ENCODE measurements at regions not wholly inside any gene's neighbourhood (a gene's known extent, or its start where the extent isn't known, plus 50 kb on each side); places are given as distances from the start of the nearest gene placed in this dataset.
"Not testable (repeated sequence)": the region's sequence is repeated elsewhere in the genome, so short reads cannot be mapped to it uniquely, and the experiment has no call there.

- Mint-ChIP-seq H3K4me1 (ENCODE audit: low read depth, unreplicated experiment) (peaks cover 1% of the 10 kb centered on the region), H3K27ac (ENCODE audit: unreplicated experiment) (no peak overlapping the region), H3K9me3 (ENCODE audit: low read depth, unreplicated experiment) (peaks cover 3% of the 10 kb centered on the region), H3K4me3 (ENCODE audit: low read depth, unreplicated experiment) (no peak overlapping the region), H3K36me3 (ENCODE audit: insufficient read depth, unreplicated experiment) (no peaks in the 10 kb centered on the region), H3K27me3 (ENCODE audit: unreplicated experiment) (no peaks in the 10 kb centered on the region)
- no peak for DNase-seq
- no peak for TF ChIP-seq CTCF (IDR thresholded peaks at IDR 0.05; ENCODE audit: unreplicated experiment)
- BruUV-seq (replicated peaks), result no TSS peak
- CTCF ChIA-PET, result no interaction called here
- intact Hi-C loops (cut with micrococcal nuclease; ENCODE audit: unreplicated experiment), result no loop called here
Measured at GRCh38 chr6:15741405-15741804, 78.6 kb upstream of the DTNBP1 start.

- H3K36me3 Mint-ChIP-seq (ENCODE audit: insufficient read depth, unreplicated experiment), result no peaks in the 10 kb centered on the region
- BruUV-seq (replicated peaks), result no TSS peak
- peaks cover 3% of the 10 kb centered on the region for H3K9me3 Mint-ChIP-seq (ENCODE audit: low read depth, unreplicated experiment)
- no peak overlapping the region for H3K4me3 Mint-ChIP-seq (ENCODE audit: low read depth, unreplicated experiment)
- CTCF ChIA-PET, result no interaction called here
- H3K4me1 Mint-ChIP-seq (ENCODE audit: low read depth, unreplicated experiment), result peaks cover 10% of the 10 kb centered on the region
- no peak overlapping the region for H3K27ac Mint-ChIP-seq (ENCODE audit: unreplicated experiment)
- DNase-seq, result no peak
- intact Hi-C loops (cut with micrococcal nuclease; ENCODE audit: unreplicated experiment), result no loop called here
- TF ChIP-seq CTCF (IDR thresholded peaks at IDR 0.05; ENCODE audit: unreplicated experiment), result no peak
- no peaks in the 10 kb centered on the region for H3K27me3 Mint-ChIP-seq (ENCODE audit: unreplicated experiment)
Measured at GRCh38 chr6:15739867-15740266, 77.0 kb upstream of the DTNBP1 start.

GRCh38 chr6:15739353-15739752 is 76.5 kb upstream of the DTNBP1 start:
- no TSS peak for BruUV-seq (replicated peaks)
- no peak for TF ChIP-seq CTCF (IDR thresholded peaks at IDR 0.05; ENCODE audit: unreplicated experiment)
- no peak overlapping the region for H3K4me3 Mint-ChIP-seq (ENCODE audit: low read depth, unreplicated experiment)
- H3K4me1 Mint-ChIP-seq (ENCODE audit: low read depth, unreplicated experiment), result peaks cover 10% of the 10 kb centered on the region
- H3K27me3 Mint-ChIP-seq (ENCODE audit: unreplicated experiment), result no peaks in the 10 kb centered on the region
- H3K36me3 Mint-ChIP-seq (ENCODE audit: insufficient read depth, unreplicated experiment), result no peaks in the 10 kb centered on the region
- no peak overlapping the region for H3K27ac Mint-ChIP-seq (ENCODE audit: unreplicated experiment)
- CTCF ChIA-PET, result no interaction called here
- intact Hi-C loops (cut with micrococcal nuclease; ENCODE audit: unreplicated experiment), result no loop called here
- DNase-seq, result no peak
- peaks cover 3% of the 10 kb centered on the region for H3K9me3 Mint-ChIP-seq (ENCODE audit: low read depth, unreplicated experiment)

- BruUV-seq (replicated peaks); H3K4me3 Mint-ChIP-seq (ENCODE audit: low read depth, unreplicated experiment); H3K9me3 Mint-ChIP-seq (ENCODE audit: low read depth, unreplicated experiment); H3K27ac Mint-ChIP-seq (ENCODE audit: unreplicated experiment); CTCF ChIA-PET; H3K27me3 Mint-ChIP-seq (ENCODE audit: unreplicated experiment); H3K36me3 Mint-ChIP-seq (ENCODE audit: insufficient read depth, unreplicated experiment); intact Hi-C loops (cut with micrococcal nuclease; ENCODE audit: unreplicated experiment); DNase-seq: not testable (repeated sequence)
- peaks cover 10% of the 10 kb centered on the region for H3K4me1 Mint-ChIP-seq (ENCODE audit: low read depth, unreplicated experiment)
Measured at GRCh38 chr6:15738195-15738594, 75.4 kb upstream of the DTNBP1 start.

- intact Hi-C loops (cut with micrococcal nuclease; ENCODE audit: unreplicated experiment), result no loop called here
- H3K4me1 Mint-ChIP-seq (ENCODE audit: low read depth, unreplicated experiment), result peaks cover 10% of the 10 kb centered on the region
- no peaks in the 10 kb centered on the region for H3K36me3 Mint-ChIP-seq (ENCODE audit: insufficient read depth, unreplicated experiment)
- CTCF ChIA-PET, result no interaction called here
- H3K9me3 Mint-ChIP-seq (ENCODE audit: low read depth, unreplicated experiment), result peaks cover 3% of the 10 kb centered on the region
- DNase-seq, result no peak
- H3K27ac Mint-ChIP-seq (ENCODE audit: unreplicated experiment), result no peak overlapping the region
- no TSS peak for BruUV-seq (replicated peaks)
- no peak for TF ChIP-seq CTCF (IDR thresholded peaks at IDR 0.05; ENCODE audit: unreplicated experiment)
- peaks cover 26% of the 10 kb centered on the region for H3K27me3 Mint-ChIP-seq (ENCODE audit: unreplicated experiment)
- H3K4me3 Mint-ChIP-seq (ENCODE audit: low read depth, unreplicated experiment), result no peak overlapping the region
Measured at GRCh38 chr6:15736297-15736696, 73.5 kb upstream of the DTNBP1 start.
